ENCODE measurements at regions not wholly inside any gene's neighbourhood (a gene's known extent, or its start where the extent isn't known, plus 50 kb on each side); places are given as distances from the start of the nearest gene placed in this dataset.

- Histone ChIP-seq H3T11ph (ENCODE audit: low read length) (no peak overlapping the region), H4K91ac (ENCODE audit: insufficient read length, low read depth, low read length) (no peak overlapping the region), H3K27ac (ENCODE audit: insufficient read length, low read depth, low read length) (no peak overlapping the region), H4K5ac (ENCODE audit: insufficient read length, low read depth, low read length) (no peak overlapping the region), H3K23me2 (ENCODE audit: insufficient read length, low read depth, low read length, poor library complexity, severe bottlenecking) (no peaks in the 10 kb centered on the region), H2AFZ (ENCODE audit: low read length) (no peak overlapping the region), H3K4ac (ENCODE audit: low read depth, low read length) (no peak overlapping the region), H4K8ac (replicated peaks; ENCODE audit: insufficient read length, low read depth, low read length) (no peak overlapping the region), H3K27me3 (ENCODE audit: insufficient read depth, low read length) (no peaks in the 10 kb centered on the region), H2BK20ac (ENCODE audit: low read depth, low read length, poor library complexity, severe bottlenecking) (no peak overlapping the region), H3K18ac (ENCODE audit: insufficient read length, low read depth, low read length) (no peak overlapping the region), H3K9me3 (ENCODE audit: control insufficient read depth, low read depth, low read length) (no peaks in the 10 kb centered on the region), H3K79me2 (ENCODE audit: insufficient read depth, low read length) (no peaks in the 10 kb centered on the region), H2AK5ac (ENCODE audit: insufficient read length, low read length) (no peak overlapping the region), H3K4me1 (ENCODE audit: insufficient read depth, low read length) (peaks cover 21% of the 10 kb centered on the region; the same call in 1 of the 2 replicates), H3K14ac (ENCODE audit: insufficient read depth, low read length) (no peak overlapping the region), H2BK120ac (ENCODE audit: low read depth, low read length, poor library complexity, severe bottlenecking) (no peak overlapping the region), H4K20me1 (ENCODE audit: control insufficient read depth, insufficient read depth, insufficient read length) (no peaks in the 10 kb centered on the region), H3K9ac (ENCODE audit: extremely low read depth, insufficient read length, low read length) (no peak overlapping the region), H3K4me2 (ENCODE audit: insufficient read depth, insufficient read length, low read length) (no peak overlapping the region), H3K23ac (ENCODE audit: insufficient read length, low read depth, low read length) (no peak overlapping the region), H2BK5ac (ENCODE audit: insufficient read length, low read length) (no peak overlapping the region), H3K56ac (ENCODE audit: insufficient read length, low read depth, low read length) (no peak overlapping the region), H2BK12ac (ENCODE audit: insufficient read length, low read depth, low read length) (no peak overlapping the region), H2BK15ac (ENCODE audit: low read depth, low read length) (no peak overlapping the region), H3K79me1 (ENCODE audit: insufficient read depth, low read depth, low read length, poor library complexity, severe bottlenecking) (no peaks in the 10 kb centered on the region)
- TF ChIP-seq CTCF (conservative IDR thresholded peaks at IDR 0.05) = no peak
- no peaks in the 10 kb centered on the region; a peak in 1 of 7 replicates for H3K36me3 Mint-ChIP-seq (ENCODE audit: insufficient read depth in 1 of 3, low read depth in 3 of 3)
- no peak overlapping the region for H3K4me3 Mint-ChIP-seq
- H3K27ac Mint-ChIP-seq = no peak overlapping the region
- H3K27me3 Mint-ChIP-seq (ENCODE audit: low read depth) = peaks cover 15% of the 10 kb centered on the region
- no CpG with 5 or more reads among the region's 2 CpGs for WGBS (ENCODE audit: extremely low coverage, insufficient read length, low lambda C conversion rate)
- no peak for DNase-seq
- no peaks in the 10 kb centered on the region for H3K9me3 Mint-ChIP-seq
- peaks cover 53 to 59% of the 10 kb centered on the region in 2 experiments for H3K4me1 Mint-ChIP-seq
Measured at GRCh38 chr2:47236503-47237215, 60.3 kb upstream of the CALM2 start.
